ENCODE measurements at regions not wholly inside any gene's neighbourhood (a gene's known extent, or its start where the extent isn't known, plus 50 kb on each side); places are given as distances from the start of the nearest gene placed in this dataset.
"Not testable (repeated sequence)": the region's sequence is repeated elsewhere in the genome, so short reads cannot be mapped to it uniquely, and the experiment has no call there.

DNA sequence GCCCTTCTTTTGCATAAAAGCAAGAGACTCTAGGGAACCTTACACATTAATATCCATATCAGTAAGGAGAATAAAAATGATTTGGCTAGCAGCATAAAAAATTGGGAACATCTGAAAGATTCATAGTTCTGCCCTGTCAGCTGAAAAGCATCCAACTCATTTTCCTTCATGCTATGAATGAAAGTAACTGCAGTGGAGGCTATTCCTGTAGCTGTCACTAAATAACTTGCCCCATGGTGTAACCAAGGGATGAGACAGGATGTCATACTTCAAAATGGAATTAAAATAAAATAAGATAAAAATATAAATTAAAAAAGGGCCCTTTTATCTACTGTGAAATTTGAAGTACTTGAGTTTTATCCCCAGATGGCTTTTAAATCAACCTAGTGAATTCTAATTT is 878.8 kb downstream of the C4orf33 start:
- TF ChIP-seq CTCF (IDR thresholded peaks at IDR 0.05; ENCODE audit: insufficient read depth, low read depth, low read length, missing control alignments): no peak
- no peak for DNase-seq (ENCODE audit: low read depth)
- H3K4me3 ChIP-seq (ENCODE audit: low read length): no peak overlapping the region

DNA sequence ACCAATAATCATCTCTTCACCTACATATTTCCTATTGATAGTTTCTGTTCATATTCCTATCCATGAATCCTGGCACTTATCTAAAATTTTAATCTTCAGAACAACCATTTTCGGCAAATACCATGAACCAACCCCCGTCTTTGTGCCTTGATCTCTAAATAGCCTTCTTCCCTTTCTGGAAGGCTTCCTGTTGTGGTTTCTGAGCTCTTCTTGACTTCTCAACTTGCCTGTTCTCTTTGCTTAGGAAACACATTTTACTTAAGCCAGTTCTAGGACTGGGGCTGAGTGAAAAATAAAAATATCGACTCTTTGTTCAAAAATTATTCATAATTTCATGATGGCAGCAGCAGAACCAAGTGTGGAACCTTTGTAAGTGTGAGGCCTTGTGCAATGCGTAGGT is 882.4 kb downstream of the C4orf33 start:
- TF ChIP-seq CTCF (IDR thresholded peaks at IDR 0.05; ENCODE audit: insufficient read depth, low read depth, low read length, missing control alignments): no peak
- no peak for DNase-seq (ENCODE audit: low read depth)

GRCh38 chr4:129988957-129989356 is 893.0 kb downstream of the C4orf33 start:
- DNase-seq (ENCODE audit: low read depth): no peak
- no peak for TF ChIP-seq CTCF (IDR thresholded peaks at IDR 0.05; ENCODE audit: insufficient read depth, low read depth, low read length, missing control alignments)
- H3K4me3 ChIP-seq (ENCODE audit: low read length): no peak overlapping the region

More for the DNA sequence above, 882.4 kb downstream of the C4orf33 start:
- H3K4me3 ChIP-seq (ENCODE audit: low read length): no peak overlapping the region

DNA sequence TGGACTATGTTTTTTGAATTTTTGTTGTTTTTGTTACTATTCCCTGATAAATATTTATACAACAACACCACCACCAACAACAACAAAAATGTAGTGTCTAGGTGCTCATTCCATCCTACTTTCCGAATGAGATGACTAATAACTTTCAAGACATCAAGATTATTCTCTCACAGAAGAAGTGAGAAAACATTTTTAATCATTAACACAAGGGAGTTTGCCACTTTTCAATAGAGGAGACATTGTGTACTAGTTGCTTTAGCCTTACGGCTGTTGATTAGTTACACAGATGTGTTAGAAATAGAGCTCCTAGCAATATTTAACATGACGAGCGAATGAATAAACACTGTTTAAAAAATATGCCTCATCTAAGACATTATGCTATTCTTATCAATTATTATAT is 898.8 kb downstream of the C4orf33 start:
- no peak overlapping the region for H3K4me3 ChIP-seq (ENCODE audit: low read length)
- TF ChIP-seq CTCF (IDR thresholded peaks at IDR 0.05; ENCODE audit: insufficient read depth, low read depth, low read length, missing control alignments): no peak
- DNase-seq (ENCODE audit: low read depth): no peak

DNA sequence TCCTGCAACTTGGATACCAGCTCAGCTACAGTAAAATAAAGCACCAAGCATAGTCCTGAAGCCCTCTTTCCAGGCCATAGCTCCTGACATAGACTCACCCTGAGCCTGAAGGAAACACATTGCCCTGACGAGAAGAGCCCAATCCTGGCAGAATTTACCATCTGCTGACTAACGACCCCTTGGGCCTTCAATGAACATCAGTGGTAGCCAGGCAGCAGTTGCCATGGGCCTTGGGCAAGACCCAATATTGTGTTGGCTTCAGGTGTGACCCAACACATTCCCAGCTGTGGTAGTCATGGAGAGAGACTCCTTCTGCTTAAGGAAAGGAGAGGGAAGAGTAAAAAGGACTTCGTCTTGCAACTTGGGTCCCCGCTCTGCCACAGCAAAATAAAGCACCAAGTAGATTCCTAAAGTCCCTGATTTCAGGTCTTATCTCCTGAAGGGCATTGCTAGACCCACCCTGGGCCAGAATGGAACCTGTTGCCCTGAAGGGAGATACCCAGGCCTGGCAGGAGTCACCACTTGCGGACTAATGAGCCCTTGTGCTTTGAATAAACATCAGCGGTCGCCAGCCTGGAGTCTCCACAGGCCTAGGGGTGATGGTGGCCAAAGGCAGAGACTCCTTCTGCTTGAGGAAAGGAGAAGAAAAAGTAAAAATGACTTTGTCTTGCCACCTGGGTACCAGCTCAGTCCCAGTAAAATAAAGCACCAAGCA is 902.6 kb downstream of the C4orf33 start:
- H3K4me3 ChIP-seq (ENCODE audit: low read length): no peak overlapping the region
- peak; percentile 4 for DNase-seq (ENCODE audit: low read depth)
- TF ChIP-seq CTCF (IDR thresholded peaks at IDR 0.05; ENCODE audit: insufficient read depth, low read depth, low read length, missing control alignments): no peak

DNA sequence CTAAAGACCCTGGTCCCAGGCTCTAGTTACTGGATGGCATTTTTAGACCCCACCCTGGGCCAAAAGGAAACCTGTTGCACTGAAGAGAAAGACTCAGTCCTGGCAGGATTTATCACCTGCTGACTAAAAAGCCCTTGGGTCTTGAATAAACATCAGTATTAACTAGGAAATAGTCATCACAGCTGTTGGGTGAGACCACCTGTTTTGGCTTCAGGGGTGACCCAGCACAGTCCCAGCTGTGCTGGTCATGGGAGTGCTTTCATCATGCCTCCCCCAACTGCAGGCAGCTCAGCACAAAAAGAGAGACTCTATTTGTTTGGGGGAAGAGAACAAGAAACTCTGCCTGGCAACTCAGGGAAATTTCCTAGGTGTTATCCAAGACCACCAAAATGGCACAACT is 903.2 kb downstream of the C4orf33 start:
- TF ChIP-seq CTCF (IDR thresholded peaks at IDR 0.05; ENCODE audit: insufficient read depth, low read depth, low read length, missing control alignments): no peak
- no peak for DNase-seq (ENCODE audit: low read depth)
- H3K4me3 ChIP-seq (ENCODE audit: low read length): no peak overlapping the region

- no peak for TF ChIP-seq CTCF (IDR thresholded peaks at IDR 0.05; ENCODE audit: insufficient read depth, low read depth, low read length, missing control alignments)
- H3K4me3 ChIP-seq (ENCODE audit: low read length): no peak overlapping the region
- no peak for DNase-seq (ENCODE audit: low read depth)
These were observed 912.5 kb downstream of the C4orf33 start for GRCh38 chr4:130008461-130008860.

DNA sequence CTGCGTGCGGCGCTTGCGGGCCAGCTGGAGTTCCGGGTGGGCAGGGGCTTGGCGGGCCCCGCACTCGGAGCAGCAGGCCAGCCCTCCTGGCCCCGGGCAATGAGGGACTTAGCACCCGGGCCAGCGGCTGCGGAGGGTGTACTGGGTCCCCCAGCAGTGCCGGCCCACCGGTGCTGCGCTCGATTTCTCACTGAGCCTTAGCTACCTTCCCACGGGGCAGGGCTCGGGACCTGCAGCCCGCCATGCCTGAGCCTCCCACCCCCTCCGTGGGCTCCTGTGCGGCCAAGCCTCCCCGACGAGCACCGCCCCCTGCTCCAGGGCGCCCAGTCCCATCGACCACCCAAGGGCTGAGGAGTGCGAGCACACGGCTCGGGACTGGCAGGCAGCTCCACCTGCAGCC is 916.9 kb downstream of the C4orf33 start:
- not testable (repeated sequence) for H3K4me3 ChIP-seq (ENCODE audit: low read length); DNase-seq (ENCODE audit: low read depth)
